GM12892 (cell line): ENCODE measurements at regions not wholly inside any gene's neighbourhood (a gene's known extent, or its start where the extent isn't known, plus 50 kb on each side); places are given as distances from the start of the nearest gene placed in this dataset.

Experiments
- POLR2A ChIP-seq: IDR thresholded peaks from 2 replicates; pipeline ENCODE4 v1.6.1; 2011; ENCODE audit warnings: low read depth, low read length, control low read depth
- POLR2AphosphoS5 ChIP-seq: IDR thresholded peaks from 2 replicates; pipeline ENCODE4 v1.6.1; 2011; ENCODE audit warnings: low read depth, low read length, control low read depth
- TAF1 ChIP-seq: IDR thresholded peaks from 2 replicates; pipeline ENCODE4 v1.6.1; 2011; ENCODE audit warnings: low read depth, mild to moderate bottlenecking, control low read depth, low read length, borderline replicate concordance

DNA sequence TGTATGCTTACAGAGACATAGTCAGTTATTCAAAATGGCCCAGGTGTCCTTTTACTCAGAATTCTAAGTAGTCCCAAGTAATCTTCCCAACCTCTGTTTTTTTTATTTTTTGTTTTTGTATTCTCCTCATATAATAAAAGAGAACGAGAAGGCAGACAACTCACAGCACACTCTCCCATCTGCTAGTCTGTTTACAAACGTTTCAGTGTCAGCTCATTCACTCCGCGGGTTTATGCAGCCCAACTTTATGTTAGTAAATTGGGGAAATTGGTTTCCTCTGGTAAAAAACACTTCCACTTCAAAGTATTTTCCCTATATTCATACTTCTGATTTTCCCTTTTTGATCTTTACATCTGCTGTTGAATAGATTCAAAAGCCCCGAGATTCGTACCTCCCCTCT is 347.2 kb downstream of the EFNA5 start:
- TF ChIP-seq POLR2A (no peak), POLR2AphosphoS5 (no peak), TAF1 (no peak)
